GM21360 (cell line): ENCODE measurements at regions not wholly inside any gene's neighbourhood (a gene's known extent, or its start where the extent isn't known, plus 50 kb on each side); places are given as distances from the start of the nearest gene placed in this dataset.

ENCODE experiments used
- ATAC-seq: cut with Tn5 transposase; IDR thresholded peaks from one replicate; pipeline ENCODE4 v1.9.1; 2021; ENCODE audit warnings: mild to moderate bottlenecking, moderate library complexity; ENCODE audit not compliant: unreplicated experiment

GRCh38 chr3:177946497-177946896 lies 589.7 kb upstream of the KCNMB2 start:
- ATAC-seq: no peak

- ATAC-seq: no peak
Measured at GRCh38 chr3:177946936-177947335, 589.3 kb upstream of the KCNMB2 start.

GRCh38 chr3:177947901-177948300 lies 588.3 kb upstream of the KCNMB2 start:
- no peak for ATAC-seq

- no peak for ATAC-seq
Measured at GRCh38 chr3:177948716-177949425, 587.4 kb upstream of the KCNMB2 start.

GRCh38 chr3:177959188-177959587 lies 577.0 kb upstream of the KCNMB2 start:
- ATAC-seq: no peak

- ATAC-seq: no peak
Measured at GRCh38 chr3:177960014-177960413, 576.2 kb upstream of the KCNMB2 start.

GRCh38 chr3:177960722-177961121 lies 575.5 kb upstream of the KCNMB2 start:
- ATAC-seq: no peak

- ATAC-seq: no peak
Measured at GRCh38 chr3:177961784-177962183, 574.5 kb upstream of the KCNMB2 start.

GRCh38 chr3:177966493-177966892 lies 569.7 kb upstream of the KCNMB2 start:
- no peak for ATAC-seq

GRCh38 chr3:177968891-177969290 lies 567.3 kb upstream of the KCNMB2 start:
- no peak for ATAC-seq

GRCh38 chr3:177973241-177973840 lies 562.9 kb upstream of the KCNMB2 start:
- no peak for ATAC-seq

- ATAC-seq: no peak
Measured at GRCh38 chr3:177976241-177976640, 560.0 kb upstream of the KCNMB2 start.

GRCh38 chr3:177976866-177977265 lies 559.4 kb upstream of the KCNMB2 start:
- no peak for ATAC-seq

GRCh38 chr3:177977381-177978158 lies 558.7 kb upstream of the KCNMB2 start:
- no peak for ATAC-seq

- no peak for ATAC-seq
Measured at GRCh38 chr3:177978946-177979345, 557.3 kb upstream of the KCNMB2 start.

GRCh38 chr3:177979703-177980102 lies 556.5 kb upstream of the KCNMB2 start:
- no peak for ATAC-seq

- no peak for ATAC-seq
Measured at GRCh38 chr3:177981576-177981975, 554.7 kb upstream of the KCNMB2 start.

GRCh38 chr3:177982034-177982433 lies 554.2 kb upstream of the KCNMB2 start:
- ATAC-seq: no peak

- ATAC-seq: no peak
Measured at GRCh38 chr3:177983320-177983719, 552.9 kb upstream of the KCNMB2 start.

GRCh38 chr3:177992993-177993970 lies 543.0 kb upstream of the KCNMB2 start:
- ATAC-seq: no peak

GRCh38 chr3:177994976-177995375 lies 541.3 kb upstream of the KCNMB2 start:
- ATAC-seq: no peak
